Esophagus muscularis mucosa (tissue), 4 donors: ENCODE measurements at regions not wholly inside any gene's neighbourhood (a gene's known extent, or its start where the extent isn't known, plus 50 kb on each side); places are given as distances from the start of the nearest gene placed in this dataset.

Source experiments
- EP300 ChIP-seq: sonication (generic); formaldehyde crosslinking; IDR thresholded peaks from one replicate; pipeline ENCODE4 v1.6.1; 2017; ENCODE audit warnings: antibody characterized with exemption
- POLR2A ChIP-seq: fragments of 450-650 bp; IDR thresholded peaks from one replicate; pipeline ENCODE4 v1.6.1; 2017; ENCODE audit warnings: antibody characterized with exemption, moderate library complexity, mild to moderate bottlenecking, low read depth
- POLR2AphosphoS5 ChIP-seq, 2 donors: sonication (generic); formaldehyde crosslinking; IDR thresholded peaks; one replicate each; pipeline ENCODE4 v1.6.1; 2017; ENCODE audit warnings: antibody characterized with exemption in 2 of 2
- TF ChIP-seq, protein P1 (sequence below), 3 experiments: fragments of 200-600 bp in 2 of 3; fragments of 450-650 bp in 1 of 3; sonication (generic) in 2 of 3; IDR thresholded peaks; one replicate each; pipeline ENCODE4 v1.5.1; 2017 to 2019; ENCODE audit warnings: antibody characterized with exemption in 3 of 3, mild to moderate bottlenecking in 2 of 3, moderate library complexity in 1 of 3

DNA sequence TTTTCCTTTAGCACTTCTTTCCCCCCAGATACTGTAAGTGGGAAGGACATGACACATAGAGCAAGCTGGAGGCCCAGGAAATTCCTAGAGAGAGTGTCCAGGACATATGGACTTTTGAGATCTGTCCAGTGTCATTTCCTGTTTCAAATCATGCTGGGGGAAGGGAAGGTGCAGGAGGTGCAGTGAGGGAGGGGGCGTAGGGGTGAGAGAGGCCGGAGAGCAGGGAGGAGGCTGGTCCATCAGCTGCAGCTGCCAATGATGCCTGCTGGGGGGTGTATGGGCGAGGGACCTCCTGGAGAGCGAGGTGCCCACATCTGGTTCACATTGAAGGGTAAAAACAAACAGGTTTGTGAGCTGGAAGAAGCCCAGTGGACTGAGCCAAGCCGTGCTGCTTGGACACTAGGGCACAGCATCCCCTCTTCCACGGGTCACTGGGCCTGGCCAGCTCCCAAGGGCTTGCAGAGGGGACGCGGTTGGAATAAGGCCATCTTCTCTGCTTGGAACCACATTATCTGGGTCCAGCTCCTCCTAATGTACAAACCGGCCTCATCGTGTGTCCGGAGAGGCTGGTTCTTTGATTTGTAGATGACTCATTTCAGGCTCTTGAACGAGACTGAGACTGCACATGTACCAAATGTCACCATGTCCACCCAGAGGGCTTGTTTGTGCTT lies 70.4 kb upstream of the SMURF2 start:
- TF ChIP-seq, protein P1, sequence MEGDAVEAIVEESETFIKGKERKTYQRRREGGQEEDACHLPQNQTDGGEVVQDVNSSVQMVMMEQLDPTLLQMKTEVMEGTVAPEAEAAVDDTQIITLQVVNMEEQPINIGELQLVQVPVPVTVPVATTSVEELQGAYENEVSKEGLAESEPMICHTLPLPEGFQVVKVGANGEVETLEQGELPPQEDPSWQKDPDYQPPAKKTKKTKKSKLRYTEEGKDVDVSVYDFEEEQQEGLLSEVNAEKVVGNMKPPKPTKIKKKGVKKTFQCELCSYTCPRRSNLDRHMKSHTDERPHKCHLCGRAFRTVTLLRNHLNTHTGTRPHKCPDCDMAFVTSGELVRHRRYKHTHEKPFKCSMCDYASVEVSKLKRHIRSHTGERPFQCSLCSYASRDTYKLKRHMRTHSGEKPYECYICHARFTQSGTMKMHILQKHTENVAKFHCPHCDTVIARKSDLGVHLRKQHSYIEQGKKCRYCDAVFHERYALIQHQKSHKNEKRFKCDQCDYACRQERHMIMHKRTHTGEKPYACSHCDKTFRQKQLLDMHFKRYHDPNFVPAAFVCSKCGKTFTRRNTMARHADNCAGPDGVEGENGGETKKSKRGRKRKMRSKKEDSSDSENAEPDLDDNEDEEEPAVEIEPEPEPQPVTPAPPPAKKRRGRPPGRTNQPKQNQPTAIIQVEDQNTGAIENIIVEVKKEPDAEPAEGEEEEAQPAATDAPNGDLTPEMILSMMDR (IDR thresholded peaks at IDR 0.05), result no peak
- no peak for TF ChIP-seq POLR2A
- no peak for TF ChIP-seq POLR2AphosphoS5 (IDR thresholded peaks at IDR 0.05)
- TF ChIP-seq EP300, result no peak
